ENCODE measurements at regions not wholly inside any gene's neighbourhood (a gene's known extent, or its start where the extent isn't known, plus 50 kb on each side); places are given as distances from the start of the nearest gene placed in this dataset.

- Histone ChIP-seq H3K36me3 (no peaks in the 10 kb centered on the region), H3K4me3 (no peak overlapping the region), H3K4me1 (ENCODE audit: control insufficient read depth in 1 of 2, low read depth in 2 of 2) (peaks cover 0 to 11% of the 10 kb centered on the region in 2 donors), H3K27ac (no peak overlapping the region), H3K27me3 (replicated peaks; ENCODE audit: insufficient read depth) (no peaks in the 10 kb centered on the region), H3K9me3 (no peaks in the 10 kb centered on the region)
- ATAC-seq (ENCODE audit: insufficient number of reproducible peaks, low FRiP score, low read depth) = no peak
- no peak for DNase-seq (ENCODE audit: low spot score)
- no peak for TF ChIP-seq CTCF (IDR thresholded peaks at IDR 0.05)
Measured at GRCh38 chr1:114323959-114324661, 170.4 kb upstream of the SYT6 start.

GRCh38 chr1:114322734-114323133, 169.1 kb upstream of the SYT6 start:
- Histone ChIP-seq H3K9me3 (no peaks in the 10 kb centered on the region), H3K4me1 (ENCODE audit: control insufficient read depth in 1 of 2, low read depth in 2 of 2) (peaks cover 0 to 15% of the 10 kb centered on the region in 2 donors), H3K4me3 (no peak overlapping the region), H3K36me3 (no peaks in the 10 kb centered on the region), H3K27ac (no peak overlapping the region), H3K27me3 (replicated peaks; ENCODE audit: insufficient read depth) (no peaks in the 10 kb centered on the region)
- ATAC-seq (ENCODE audit: insufficient number of reproducible peaks, low FRiP score, low read depth) (no peak), DNase-seq (ENCODE audit: low spot score) (no peak)
- TF ChIP-seq CTCF (IDR thresholded peaks at IDR 0.05) = no peak

- Histone ChIP-seq H3K27me3 (replicated peaks; ENCODE audit: insufficient read depth) (no peaks in the 10 kb centered on the region), H3K9me3 (no peaks in the 10 kb centered on the region), H3K36me3 (no peaks in the 10 kb centered on the region), H3K27ac (no peak overlapping the region), H3K4me1 (ENCODE audit: control insufficient read depth in 1 of 2, low read depth in 2 of 2) (peaks cover 0 to 15% of the 10 kb centered on the region in 2 donors), H3K4me3 (no peak overlapping the region)
- ATAC-seq (ENCODE audit: insufficient number of reproducible peaks, low FRiP score, low read depth) = no peak
- no peak for DNase-seq (ENCODE audit: low spot score)
- TF ChIP-seq CTCF (IDR thresholded peaks at IDR 0.05) = no peak
Measured at GRCh38 chr1:114322207-114322606, 168.5 kb upstream of the SYT6 start.

- Histone ChIP-seq H3K4me1 (ENCODE audit: control insufficient read depth in 1 of 2, low read depth in 2 of 2) (peaks cover 0 to 15% of the 10 kb centered on the region in 2 donors), H3K27ac (no peak overlapping the region), H3K9me3 (no peaks in the 10 kb centered on the region), H3K4me3 (no peak overlapping the region), H3K27me3 (replicated peaks; ENCODE audit: insufficient read depth) (no peaks in the 10 kb centered on the region), H3K36me3 (no peaks in the 10 kb centered on the region)
- no peak for TF ChIP-seq CTCF (IDR thresholded peaks at IDR 0.05)
- DNase-seq (ENCODE audit: low spot score) = no peak
- no peak for ATAC-seq (ENCODE audit: insufficient number of reproducible peaks, low FRiP score, low read depth)
Measured at GRCh38 chr1:114320586-114320985, 166.9 kb upstream of the SYT6 start.

- Histone ChIP-seq H3K27ac (peak overlapping the region; percentile 21 to 23), H3K4me1 (ENCODE audit: control insufficient read depth in 1 of 2, low read depth in 2 of 2) (peaks cover 0 to 15% of the 10 kb centered on the region in 2 donors), H3K36me3 (no peaks in the 10 kb centered on the region), H3K4me3 (peak overlapping the region; percentile 3), H3K9me3 (no peaks in the 10 kb centered on the region), H3K27me3 (replicated peaks; ENCODE audit: insufficient read depth) (no peaks in the 10 kb centered on the region)
- TF ChIP-seq CTCF (IDR thresholded peaks at IDR 0.05) = no peak
- DNase-seq (ENCODE audit: low spot score) = no peak
- ATAC-seq (ENCODE audit: insufficient number of reproducible peaks, low FRiP score, low read depth) = no peak
Measured at GRCh38 chr1:114319418-114319817, 165.7 kb upstream of the SYT6 start.
